AG04450 (cell line): ENCODE measurements at regions not wholly inside any gene's neighbourhood (a gene's known extent, or its start where the extent isn't known, plus 50 kb on each side); places are given as distances from the start of the nearest gene placed in this dataset.

ENCODE experiments used
- CTCF ChIA-PET: fragments of 300-600, 350-600 bp; formaldehyde crosslinking; extraction: SDS; loops from one replicate; lab custom pipeline; 2022; ENCODE audit warnings: antibody characterized with exemption, inconsistent platforms; lab: Charles Lee
- POLR2A ChIA-PET: fragments of 350-600 bp; formaldehyde crosslinking; extraction: SDS; loops from one replicate; lab custom pipeline; 2021; ENCODE audit warnings: antibody characterized with exemption, inconsistent platforms; lab: Yijun Ruan, JAX
- DNase-seq: peaks from one replicate; pipeline ENCODE4 v3.0.0-alpha.2; 2011; ENCODE audit warnings: low read depth, low spot score
- H3K27ac ChIP-seq: one replicate; pipeline ENCODE4 v1.5.1; 2012; ENCODE audit warnings: low read depth, low read length, control low read depth
- H3K27me3 ChIP-seq: one replicate; pipeline ENCODE4 v1.6.0; 2012; ENCODE audit warnings: low read length; ENCODE audit not compliant: control insufficient read depth, insufficient read depth
- H3K4me3 ChIP-seq: 2 replicates; pipeline ENCODE4 v1.5.1; 2011; ENCODE audit warnings: mild to moderate bottlenecking, low read depth, low read length, control low read depth
- H3K9me3 ChIP-seq: 2 replicates; pipeline ENCODE4 v1.5.1; 2012; ENCODE audit warnings: low read length; ENCODE audit not compliant: control insufficient read depth, insufficient read depth
- TF ChIP-seq, protein P1 (sequence below): IDR thresholded peaks from 2 replicates; pipeline ENCODE4 v1.5.1; 2011; ENCODE audit warnings: low read depth, low read length, control low read depth, inconsistent platforms

DNA sequence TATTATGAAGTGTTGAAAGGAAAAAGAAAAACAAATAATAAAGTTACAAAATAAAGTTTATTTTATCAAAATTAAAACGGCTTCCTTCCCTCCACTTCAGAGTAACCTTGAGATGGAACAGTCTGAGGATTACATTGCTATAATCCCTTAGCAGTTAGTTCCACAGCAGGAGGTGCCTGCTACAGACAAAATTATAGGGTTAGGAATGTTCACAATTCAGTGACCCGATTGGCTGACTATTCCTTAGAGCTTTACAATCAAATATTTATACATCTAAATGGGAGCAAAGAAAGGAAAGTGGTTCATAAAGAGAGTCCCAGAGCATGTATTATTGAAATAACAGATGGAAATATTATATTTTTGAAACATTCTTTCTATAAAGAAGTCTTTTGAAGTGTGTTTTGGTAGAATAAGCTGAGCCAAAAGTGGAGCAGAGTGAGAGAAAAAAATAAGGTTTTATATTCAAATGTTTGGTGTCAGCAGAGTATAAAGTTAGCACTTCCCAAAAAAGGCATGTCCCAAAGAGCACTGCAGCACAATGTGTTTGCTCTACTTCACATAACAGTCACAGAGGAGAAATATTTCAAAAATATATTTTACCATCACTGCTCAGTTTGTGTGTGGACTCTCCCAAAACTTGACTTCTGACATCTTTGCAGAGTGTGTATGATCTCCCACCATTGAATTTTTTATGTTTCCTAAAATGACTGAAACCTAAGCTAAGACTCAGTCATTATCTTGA, 71.4 kb upstream of the GORAB start:
- H3K27ac ChIP-seq, result no peak overlapping the region
- CTCF ChIA-PET, result no interaction called here
- no peak overlapping the region for H3K4me3 ChIP-seq
- H3K27me3 ChIP-seq, result no peaks in the 10 kb centered on the region
- no peak for DNase-seq
- H3K9me3 ChIP-seq, result peaks cover 5% of the 10 kb centered on the region; the same call in 1 of the 2 replicates
- TF ChIP-seq, protein P1, sequence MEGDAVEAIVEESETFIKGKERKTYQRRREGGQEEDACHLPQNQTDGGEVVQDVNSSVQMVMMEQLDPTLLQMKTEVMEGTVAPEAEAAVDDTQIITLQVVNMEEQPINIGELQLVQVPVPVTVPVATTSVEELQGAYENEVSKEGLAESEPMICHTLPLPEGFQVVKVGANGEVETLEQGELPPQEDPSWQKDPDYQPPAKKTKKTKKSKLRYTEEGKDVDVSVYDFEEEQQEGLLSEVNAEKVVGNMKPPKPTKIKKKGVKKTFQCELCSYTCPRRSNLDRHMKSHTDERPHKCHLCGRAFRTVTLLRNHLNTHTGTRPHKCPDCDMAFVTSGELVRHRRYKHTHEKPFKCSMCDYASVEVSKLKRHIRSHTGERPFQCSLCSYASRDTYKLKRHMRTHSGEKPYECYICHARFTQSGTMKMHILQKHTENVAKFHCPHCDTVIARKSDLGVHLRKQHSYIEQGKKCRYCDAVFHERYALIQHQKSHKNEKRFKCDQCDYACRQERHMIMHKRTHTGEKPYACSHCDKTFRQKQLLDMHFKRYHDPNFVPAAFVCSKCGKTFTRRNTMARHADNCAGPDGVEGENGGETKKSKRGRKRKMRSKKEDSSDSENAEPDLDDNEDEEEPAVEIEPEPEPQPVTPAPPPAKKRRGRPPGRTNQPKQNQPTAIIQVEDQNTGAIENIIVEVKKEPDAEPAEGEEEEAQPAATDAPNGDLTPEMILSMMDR, result no peak
- POLR2A ChIA-PET, result no interaction called here

DNA sequence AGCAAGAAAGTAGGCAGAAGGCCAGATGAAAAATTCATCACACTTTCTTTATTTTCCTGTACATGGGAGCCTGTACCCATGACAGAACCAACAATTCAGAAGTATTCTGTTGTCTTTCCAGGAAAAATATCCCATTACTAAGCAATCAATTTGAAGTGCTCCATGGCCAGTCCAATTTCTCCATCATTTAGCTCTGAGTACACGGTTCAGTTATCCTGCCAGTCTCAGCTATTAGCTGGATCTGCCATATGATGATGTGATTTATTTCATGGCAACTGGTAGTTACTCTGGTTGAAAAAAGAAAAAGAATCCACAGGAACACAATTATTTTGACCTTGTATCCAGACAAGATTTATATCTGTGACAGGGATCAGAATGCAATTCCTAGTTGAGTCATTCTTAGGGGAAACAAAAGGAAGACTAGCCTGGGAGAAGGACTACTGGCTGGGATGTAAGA, 70.6 kb upstream of the GORAB start:
- POLR2A ChIA-PET, result no interaction called here
- CTCF ChIA-PET, result interaction anchor here (0.5 kb wide), 1 partner anchor 300 kb away, joined by 3 read pairs; no protein-coding TSS in a partner anchor

DNA sequence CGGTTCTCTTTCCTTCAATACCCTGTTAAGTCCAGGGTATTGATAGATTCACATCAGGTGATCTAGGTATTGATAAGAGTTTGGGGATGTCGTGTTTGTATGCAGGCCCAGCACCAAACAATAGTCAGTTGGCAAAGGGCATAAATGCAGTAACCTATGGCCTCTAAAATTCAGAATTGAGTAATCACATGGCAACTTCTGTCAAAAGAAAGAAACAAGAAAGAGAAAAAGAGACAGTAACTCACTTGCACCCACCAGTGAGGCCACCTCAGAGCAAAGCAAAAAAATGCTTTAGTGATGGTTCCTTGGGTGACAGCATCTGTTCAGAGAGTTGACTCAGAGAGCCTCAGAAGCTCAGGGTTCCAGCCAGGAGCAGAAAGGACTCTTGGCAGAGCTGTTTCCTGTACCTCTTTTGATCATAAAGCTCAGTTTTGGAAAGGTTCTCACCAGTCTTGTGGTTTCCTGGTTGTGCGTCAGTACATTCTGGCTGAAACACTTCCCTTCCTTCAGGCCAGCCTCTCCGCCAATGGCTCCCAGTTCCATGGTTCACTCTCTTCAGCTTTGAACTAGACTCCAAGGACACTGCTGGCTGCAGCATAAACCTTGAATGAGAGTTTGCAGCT, 70.1 kb upstream of the GORAB start:
- Histone ChIP-seq H3K4me3 (no peak overlapping the region), H3K27ac (no peak overlapping the region), H3K27me3 (no peaks in the 10 kb centered on the region), H3K9me3 (peaks cover 5% of the 10 kb centered on the region; the same call in 1 of the 2 replicates)
- TF ChIP-seq, protein P1, result no peak
- ChIA-PET POLR2A (no interaction called here), CTCF (interaction anchor here (0.5 kb wide), 1 partner anchor 301 kb away, joined by 3 read pairs; no protein-coding TSS in a partner anchor)
- DNase-seq, result no peak

More for the DNA sequence above, 70.6 kb upstream of the GORAB start:
- TF ChIP-seq, protein P1, result no peak
- Histone ChIP-seq H3K9me3 (peaks cover 5% of the 10 kb centered on the region; the same call in 1 of the 2 replicates), H3K27me3 (no peaks in the 10 kb centered on the region), H3K4me3 (no peak overlapping the region), H3K27ac (no peak overlapping the region)
- DNase-seq, result no peak

DNA sequence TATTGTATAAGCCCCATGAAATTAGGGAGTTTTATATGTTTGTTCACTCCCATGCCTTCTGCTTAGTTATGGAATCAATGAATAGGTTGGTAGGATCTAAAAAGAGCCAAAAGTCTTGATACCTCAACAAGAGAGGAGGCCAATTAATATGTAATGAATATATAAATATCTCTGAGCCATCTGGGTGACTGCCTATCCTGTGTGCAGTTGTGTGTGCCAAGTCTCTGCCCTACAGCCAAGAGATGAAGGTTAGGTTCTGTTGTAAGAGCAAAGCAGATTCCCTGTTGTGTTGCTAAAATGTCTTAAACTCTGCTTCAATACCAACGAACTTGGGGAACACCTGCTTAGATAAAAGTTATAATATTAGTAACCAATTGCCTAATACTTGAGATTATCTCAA, 61.8 kb upstream of the GORAB start:
- Histone ChIP-seq H3K9me3 (no peaks in the 10 kb centered on the region), H3K27ac (no peak overlapping the region), H3K4me3 (no peak overlapping the region), H3K27me3 (no peaks in the 10 kb centered on the region)
- ChIA-PET POLR2A (no interaction called here), CTCF (no interaction called here)
- TF ChIP-seq, protein P1, result no peak
- DNase-seq, result no peak
